ENCODE measurements at regions not wholly inside any gene's neighbourhood (a gene's known extent, or its start where the extent isn't known, plus 50 kb on each side); places are given as distances from the start of the nearest gene placed in this dataset.

GRCh38 chr13:112263152-112263551 lies 113.0 kb upstream of the SPACA7 start:
- no peaks in the 10 kb centered on the region for H3K4me1 ChIP-seq (ENCODE audit: control insufficient read depth in 1 of 2, insufficient read depth in 2 of 2, low read length in 2 of 2)
- DNase-seq (ENCODE audit: low read depth, low spot score): no peak
- no peaks in the 10 kb centered on the region for H3K36me3 ChIP-seq (ENCODE audit: control insufficient read depth in 1 of 2, insufficient read depth in 2 of 2, low read length in 2 of 2)
- no peak overlapping the region for H3K4me2 ChIP-seq (ENCODE audit: low read length)
- ChIA-PET RAD21 (ENCODE audit: low non-redundant PET in 1 of 2, low total read pairs in 2 of 2, uncharacterized antibody in 2 of 2, unreplicated experiment in 2 of 2) (no interaction called here), POLR2A (no interaction called here), CTCF (no interaction called here)
- no TSS peak for BruUV-seq (replicated peaks)
- H3K4me3 ChIP-seq (replicated peaks in 1 of 2; ENCODE audit: low read depth in 1 of 2, low read length in 2 of 2): no peak overlapping the region
- TF ChIP-seq MAX (IDR thresholded peaks at IDR 0.05) (no peak), FOSL1 (IDR thresholded peaks at IDR 0.05; ENCODE audit: low read depth) (no peak), SRF (IDR thresholded peaks at IDR 0.05; ENCODE audit: low read depth) (no peak), POLR2A (IDR thresholded peaks at IDR 0.05; ENCODE audit: borderline replicate concordance, extremely low read depth, insufficient read depth, insufficient read length) (no peak), ZFX (IDR thresholded peaks at IDR 0.05) (no peak)
- no peaks in the 10 kb centered on the region for H3K9me2 ChIP-seq (ENCODE audit: insufficient read depth)
- no peaks in the 10 kb centered on the region for H3K79me2 ChIP-seq (ENCODE audit: insufficient read depth, low read length)
- no peak overlapping the region for H3K9ac ChIP-seq (ENCODE audit: low read length)
- H2AFZ ChIP-seq (ENCODE audit: low read depth, low read length, poor library complexity, severe bottlenecking): no peak overlapping the region
- ATAC-seq: no peak
- no peaks in the 10 kb centered on the region for H3K9me3 ChIP-seq (ENCODE audit: control insufficient read depth in 1 of 2, insufficient read depth in 1 of 2, low read depth in 1 of 2, low read length in 2 of 2)
- peaks cover 53% of the 10 kb centered on the region for H3K27me3 ChIP-seq (ENCODE audit: insufficient read depth, low read length)
- no peaks in the 10 kb centered on the region for H4K20me1 ChIP-seq (ENCODE audit: insufficient read depth)
- no peak overlapping the region for H3K27ac ChIP-seq (ENCODE audit: low read depth, low read length)
- intact Hi-C loops (cut with micrococcal nuclease): no loop called here

DNA sequence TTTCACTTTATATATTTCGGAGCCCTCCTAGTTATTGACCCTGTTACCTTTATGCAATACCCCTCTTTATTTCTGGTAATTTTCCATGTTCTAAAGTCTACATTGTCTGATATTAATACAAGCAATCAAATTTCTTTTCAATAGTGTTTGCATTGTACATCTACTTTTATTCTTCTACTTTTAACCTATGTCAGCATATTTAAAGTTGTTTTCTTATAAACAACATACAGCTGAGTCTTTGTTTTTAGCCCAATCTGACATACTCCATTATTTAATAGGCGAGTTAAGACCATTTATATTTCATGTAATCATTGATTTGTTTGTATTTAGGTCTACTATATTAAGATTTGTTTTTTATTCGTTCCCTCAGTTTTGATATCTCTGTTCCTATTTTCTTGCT lies 108.5 kb upstream of the SPACA7 start:
- DNase-seq (ENCODE audit: low read depth, low spot score) (no peak), ATAC-seq (no peak)
- no peaks in the 10 kb centered on the region for H4K20me1 ChIP-seq (ENCODE audit: insufficient read depth)
- no peaks in the 10 kb centered on the region for H3K4me1 ChIP-seq (ENCODE audit: control insufficient read depth in 1 of 2, insufficient read depth in 2 of 2, low read length in 2 of 2)
- POLR2A ChIA-PET: no interaction called here
- H3K27me3 ChIP-seq (ENCODE audit: insufficient read depth, low read length): peaks cover 30% of the 10 kb centered on the region
- H3K4me2 ChIP-seq (ENCODE audit: low read length): no peak overlapping the region
- H3K27ac ChIP-seq (ENCODE audit: low read depth, low read length): no peak overlapping the region
- no peaks in the 10 kb centered on the region for H3K36me3 ChIP-seq (ENCODE audit: control insufficient read depth in 1 of 2, insufficient read depth in 2 of 2, low read length in 2 of 2)
- RAD21 ChIA-PET (ENCODE audit: low non-redundant PET in 1 of 2, low total read pairs in 2 of 2, uncharacterized antibody in 2 of 2, unreplicated experiment in 2 of 2): no interaction called here
- intact Hi-C loops (cut with micrococcal nuclease): no loop called here
- H3K79me2 ChIP-seq (ENCODE audit: insufficient read depth, low read length): no peaks in the 10 kb centered on the region
- H3K9me2 ChIP-seq (ENCODE audit: insufficient read depth): no peaks in the 10 kb centered on the region
- CTCF ChIA-PET: no interaction called here
- H3K9ac ChIP-seq (ENCODE audit: low read length): no peak overlapping the region
- no peak overlapping the region for H3K4me3 ChIP-seq (replicated peaks in 1 of 2; ENCODE audit: low read depth in 1 of 2, low read length in 2 of 2)
- H2AFZ ChIP-seq (ENCODE audit: low read depth, low read length, poor library complexity, severe bottlenecking): no peak overlapping the region
- no peaks in the 10 kb centered on the region for H3K9me3 ChIP-seq (ENCODE audit: control insufficient read depth in 1 of 2, insufficient read depth in 1 of 2, low read depth in 1 of 2, low read length in 2 of 2)
- BruUV-seq (replicated peaks): no TSS peak
- TF ChIP-seq, protein P1, sequence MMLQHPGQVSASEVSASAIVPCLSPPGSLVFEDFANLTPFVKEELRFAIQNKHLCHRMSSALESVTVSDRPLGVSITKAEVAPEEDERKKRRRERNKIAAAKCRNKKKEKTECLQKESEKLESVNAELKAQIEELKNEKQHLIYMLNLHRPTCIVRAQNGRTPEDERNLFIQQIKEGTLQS (IDR thresholded peaks at IDR 0.05): no peak
- TF ChIP-seq YY1 (IDR thresholded peaks at IDR 0.05; ENCODE audit: extremely low read depth, insufficient replicate concordance, low read depth, low read length) (no peak), TCF7L2 (IDR thresholded peaks at IDR 0.05; ENCODE audit: borderline replicate concordance, extremely low read depth, insufficient read depth, insufficient read length) (no peak), CEBPB (IDR thresholded peaks at IDR 0.05; ENCODE audit: low read depth) (no peak), EGR1 (IDR thresholded peaks at IDR 0.05; ENCODE audit: low read depth) (no peak), SRF (IDR thresholded peaks at IDR 0.05; ENCODE audit: low read depth) (no peak), ELF1 (IDR thresholded peaks at IDR 0.05; ENCODE audit: borderline replicate concordance, low read depth) (no peak), SIN3A (IDR thresholded peaks at IDR 0.05; ENCODE audit: low read depth) (no peak), JUND (IDR thresholded peaks at IDR 0.05) (no peak), SP1 (IDR thresholded peaks at IDR 0.05; ENCODE audit: low read depth) (no peak), ZNF274 (IDR thresholded peaks at IDR 0.05; ENCODE audit: low read depth, low read length) (no peak)
- TF ChIP-seq, protein P2, sequence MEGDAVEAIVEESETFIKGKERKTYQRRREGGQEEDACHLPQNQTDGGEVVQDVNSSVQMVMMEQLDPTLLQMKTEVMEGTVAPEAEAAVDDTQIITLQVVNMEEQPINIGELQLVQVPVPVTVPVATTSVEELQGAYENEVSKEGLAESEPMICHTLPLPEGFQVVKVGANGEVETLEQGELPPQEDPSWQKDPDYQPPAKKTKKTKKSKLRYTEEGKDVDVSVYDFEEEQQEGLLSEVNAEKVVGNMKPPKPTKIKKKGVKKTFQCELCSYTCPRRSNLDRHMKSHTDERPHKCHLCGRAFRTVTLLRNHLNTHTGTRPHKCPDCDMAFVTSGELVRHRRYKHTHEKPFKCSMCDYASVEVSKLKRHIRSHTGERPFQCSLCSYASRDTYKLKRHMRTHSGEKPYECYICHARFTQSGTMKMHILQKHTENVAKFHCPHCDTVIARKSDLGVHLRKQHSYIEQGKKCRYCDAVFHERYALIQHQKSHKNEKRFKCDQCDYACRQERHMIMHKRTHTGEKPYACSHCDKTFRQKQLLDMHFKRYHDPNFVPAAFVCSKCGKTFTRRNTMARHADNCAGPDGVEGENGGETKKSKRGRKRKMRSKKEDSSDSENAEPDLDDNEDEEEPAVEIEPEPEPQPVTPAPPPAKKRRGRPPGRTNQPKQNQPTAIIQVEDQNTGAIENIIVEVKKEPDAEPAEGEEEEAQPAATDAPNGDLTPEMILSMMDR (IDR thresholded peaks at IDR 0.05 in 2 of 3, conservative IDR thresholded peaks at IDR 0.05 in 1 of 3; ENCODE audit: borderline replicate concordance in 1 of 3, insufficient read depth in 1 of 3, low read depth in 2 of 3, low read length in 2 of 3): no peak
- TF ChIP-seq, protein P3, sequence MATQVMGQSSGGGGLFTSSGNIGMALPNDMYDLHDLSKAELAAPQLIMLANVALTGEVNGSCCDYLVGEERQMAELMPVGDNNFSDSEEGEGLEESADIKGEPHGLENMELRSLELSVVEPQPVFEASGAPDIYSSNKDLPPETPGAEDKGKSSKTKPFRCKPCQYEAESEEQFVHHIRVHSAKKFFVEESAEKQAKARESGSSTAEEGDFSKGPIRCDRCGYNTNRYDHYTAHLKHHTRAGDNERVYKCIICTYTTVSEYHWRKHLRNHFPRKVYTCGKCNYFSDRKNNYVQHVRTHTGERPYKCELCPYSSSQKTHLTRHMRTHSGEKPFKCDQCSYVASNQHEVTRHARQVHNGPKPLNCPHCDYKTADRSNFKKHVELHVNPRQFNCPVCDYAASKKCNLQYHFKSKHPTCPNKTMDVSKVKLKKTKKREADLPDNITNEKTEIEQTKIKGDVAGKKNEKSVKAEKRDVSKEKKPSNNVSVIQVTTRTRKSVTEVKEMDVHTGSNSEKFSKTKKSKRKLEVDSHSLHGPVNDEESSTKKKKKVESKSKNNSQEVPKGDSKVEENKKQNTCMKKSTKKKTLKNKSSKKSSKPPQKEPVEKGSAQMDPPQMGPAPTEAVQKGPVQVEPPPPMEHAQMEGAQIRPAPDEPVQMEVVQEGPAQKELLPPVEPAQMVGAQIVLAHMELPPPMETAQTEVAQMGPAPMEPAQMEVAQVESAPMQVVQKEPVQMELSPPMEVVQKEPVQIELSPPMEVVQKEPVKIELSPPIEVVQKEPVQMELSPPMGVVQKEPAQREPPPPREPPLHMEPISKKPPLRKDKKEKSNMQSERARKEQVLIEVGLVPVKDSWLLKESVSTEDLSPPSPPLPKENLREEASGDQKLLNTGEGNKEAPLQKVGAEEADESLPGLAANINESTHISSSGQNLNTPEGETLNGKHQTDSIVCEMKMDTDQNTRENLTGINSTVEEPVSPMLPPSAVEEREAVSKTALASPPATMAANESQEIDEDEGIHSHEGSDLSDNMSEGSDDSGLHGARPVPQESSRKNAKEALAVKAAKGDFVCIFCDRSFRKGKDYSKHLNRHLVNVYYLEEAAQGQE (IDR thresholded peaks at IDR 0.05; ENCODE audit: low read depth): no peak
